ENCODE measurements at regions not wholly inside any gene's neighbourhood (a gene's known extent, or its start where the extent isn't known, plus 50 kb on each side); places are given as distances from the start of the nearest gene placed in this dataset.

DNA sequence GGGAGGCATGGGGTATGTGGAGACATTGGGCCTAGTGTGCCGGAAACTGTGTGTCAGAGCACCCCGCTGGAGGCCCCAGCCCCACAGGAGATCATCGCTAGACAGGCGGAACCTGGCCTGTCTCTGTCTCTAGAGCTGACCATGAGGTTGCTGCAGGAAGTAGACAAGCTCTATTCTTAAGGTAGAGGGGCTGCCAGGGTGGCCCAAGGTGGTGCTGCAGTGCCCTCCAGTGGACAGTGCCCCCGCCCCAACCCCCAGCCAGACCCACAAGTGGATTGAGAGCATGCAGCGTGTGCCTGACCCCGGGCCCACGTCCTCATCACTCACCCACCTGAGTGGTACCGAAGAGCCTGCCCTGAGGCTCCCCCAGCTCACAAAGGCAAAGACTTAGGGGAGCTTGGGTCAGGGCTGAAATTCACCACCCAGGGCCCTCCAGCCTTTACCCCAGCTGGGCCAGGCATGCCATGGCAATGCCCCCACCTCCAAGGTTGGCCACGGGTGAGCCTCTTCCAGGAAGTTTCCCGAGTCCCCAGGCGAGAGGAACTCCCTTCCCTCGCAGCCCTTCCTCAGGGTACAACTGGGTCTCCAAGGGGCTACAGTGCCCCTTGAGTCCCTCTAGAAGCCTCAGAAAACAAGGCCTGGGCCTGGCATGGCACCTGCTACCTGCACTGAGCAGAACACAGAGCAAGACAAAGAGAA lies 155.0 kb downstream of the TTC32 start:
- DNase-seq, result no peak

DNA sequence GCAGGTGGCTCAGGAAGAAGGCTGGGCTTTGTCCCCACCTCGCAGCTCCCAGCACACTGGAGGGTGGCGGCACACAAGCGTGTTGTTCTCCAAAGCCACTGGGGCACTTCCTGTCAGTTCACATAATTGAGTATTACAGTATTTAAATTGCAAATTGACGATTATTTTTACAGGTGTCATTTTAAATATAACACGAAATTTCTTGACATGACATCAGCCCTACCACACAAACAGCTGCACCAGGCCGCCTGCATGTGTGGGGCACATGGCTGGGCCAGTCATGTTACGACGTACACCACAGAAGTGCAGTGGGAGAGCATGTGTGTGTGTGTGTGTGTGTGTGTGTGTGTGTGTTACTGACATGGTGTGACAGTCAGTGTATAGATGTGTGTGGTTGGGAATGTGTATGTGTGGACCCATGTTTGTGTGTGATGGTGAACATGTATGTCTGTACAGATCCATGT lies 155.6 kb downstream of the TTC32 start:
- no peak for DNase-seq

DNA sequence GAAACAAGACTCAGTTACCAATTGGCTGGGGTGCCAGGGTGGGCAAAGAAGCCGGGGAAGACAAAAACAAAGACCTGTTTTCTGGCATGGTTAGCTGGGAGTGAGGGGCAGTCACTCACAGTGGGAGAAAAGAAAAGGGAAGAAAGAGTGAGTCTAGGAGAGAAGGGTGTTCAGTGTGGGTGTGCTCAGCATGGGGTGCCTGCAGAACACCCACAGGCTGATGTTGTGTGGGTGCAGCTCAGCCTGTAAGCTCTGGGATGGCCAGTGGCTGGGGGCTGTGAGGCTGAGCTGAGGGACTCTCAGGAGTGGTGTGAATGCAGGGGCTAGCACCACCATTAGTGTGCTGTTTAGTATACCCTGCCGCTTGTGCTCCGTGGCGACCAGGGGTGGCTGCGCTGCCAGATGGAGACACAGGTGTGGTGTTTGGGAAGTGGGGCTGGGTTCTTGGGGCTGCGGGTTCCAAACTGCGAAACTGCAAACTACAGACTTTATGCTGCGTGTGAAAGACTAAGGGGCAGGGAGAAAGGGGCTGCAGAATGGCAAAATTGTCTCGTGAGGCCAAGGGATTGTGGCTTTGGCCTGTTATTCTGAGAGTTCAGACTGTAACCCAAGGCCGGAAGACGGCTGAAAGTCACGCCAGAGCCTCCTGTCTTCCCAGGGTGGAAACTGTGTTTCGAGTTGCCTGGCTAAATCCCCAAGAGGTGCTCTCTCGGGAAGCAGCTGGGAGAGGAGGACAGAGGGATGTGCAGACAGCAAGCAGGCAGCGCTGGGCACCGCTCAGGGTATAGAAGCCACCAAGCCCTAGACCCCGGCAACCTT lies 156.3 kb downstream of the TTC32 start:
- no peak for DNase-seq

DNA sequence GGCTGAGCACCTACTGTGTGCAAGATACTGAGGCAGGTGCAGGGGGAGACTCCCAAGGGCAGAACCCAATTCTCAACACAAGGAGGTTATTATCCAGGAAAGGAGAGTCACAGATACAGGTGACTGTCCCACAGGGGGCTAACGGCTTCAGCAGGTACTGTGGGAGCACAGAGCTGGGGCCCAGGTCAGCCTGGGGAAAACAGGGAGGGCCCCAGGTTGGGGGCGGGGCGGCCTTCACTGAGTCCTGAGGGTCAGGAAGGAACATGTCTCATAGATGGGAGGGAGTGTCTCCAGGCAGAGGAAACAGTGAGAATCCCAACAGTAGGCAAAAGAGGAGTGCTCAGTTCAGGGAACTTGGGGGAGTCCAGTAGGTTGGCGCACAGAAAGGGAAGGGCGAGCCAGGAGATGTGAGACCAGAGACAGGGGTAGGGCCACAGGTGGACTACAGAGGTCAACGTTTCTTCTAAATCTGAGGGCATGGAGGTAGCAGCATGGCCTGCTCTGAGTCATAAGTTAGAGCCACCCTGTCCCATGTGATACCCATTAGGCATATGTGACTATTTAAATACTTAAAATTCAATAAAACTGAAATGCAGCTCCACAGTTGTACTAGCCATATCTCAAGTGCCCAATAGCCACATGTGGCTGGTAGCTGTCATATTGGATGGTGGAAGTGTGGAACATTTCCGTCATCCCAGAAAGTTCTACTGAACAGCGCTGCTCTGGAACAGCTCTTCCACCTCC lies 157.2 kb downstream of the TTC32 start:
- DNase-seq, result no peak

DNA sequence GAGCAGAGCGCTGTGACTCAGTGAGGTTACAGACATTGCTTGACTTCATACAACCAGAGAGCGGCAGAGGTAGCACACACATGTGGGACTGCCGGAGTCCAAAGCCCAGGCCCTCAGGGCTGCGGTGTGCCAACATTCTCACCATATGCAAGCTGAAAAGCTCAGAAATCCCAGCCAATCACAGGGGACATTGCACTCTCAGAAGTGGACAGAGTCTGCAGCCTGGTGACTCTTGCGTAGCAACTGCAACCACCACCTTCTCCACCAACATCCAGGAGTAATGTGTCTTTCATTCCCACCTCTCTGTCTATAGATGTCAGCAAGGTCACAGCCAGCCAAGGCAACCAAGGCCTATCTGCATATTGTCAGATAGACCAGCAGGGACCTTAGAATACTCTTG lies 158.1 kb downstream of the TTC32 start:
- no peak for DNase-seq

DNA sequence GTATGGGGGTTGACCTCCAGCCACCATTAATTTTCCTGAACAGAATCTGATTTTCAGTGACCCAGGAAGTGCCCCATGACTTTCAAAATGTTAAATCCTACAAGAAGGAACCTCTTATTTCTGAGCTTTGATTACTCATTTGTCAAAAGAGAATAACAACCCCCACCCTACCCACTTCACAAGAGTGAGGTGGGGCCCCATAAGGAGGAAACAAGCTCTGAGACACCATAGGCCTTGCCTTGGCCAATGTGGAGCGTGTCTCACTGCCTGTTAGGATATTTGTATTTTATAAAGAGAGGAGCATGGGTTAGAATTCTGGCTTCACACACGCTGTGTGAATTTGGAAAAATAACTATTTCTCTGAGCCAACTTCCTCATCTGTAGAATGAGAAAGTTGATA lies 158.9 kb downstream of the TTC32 start:
- DNase-seq, result no peak

DNA sequence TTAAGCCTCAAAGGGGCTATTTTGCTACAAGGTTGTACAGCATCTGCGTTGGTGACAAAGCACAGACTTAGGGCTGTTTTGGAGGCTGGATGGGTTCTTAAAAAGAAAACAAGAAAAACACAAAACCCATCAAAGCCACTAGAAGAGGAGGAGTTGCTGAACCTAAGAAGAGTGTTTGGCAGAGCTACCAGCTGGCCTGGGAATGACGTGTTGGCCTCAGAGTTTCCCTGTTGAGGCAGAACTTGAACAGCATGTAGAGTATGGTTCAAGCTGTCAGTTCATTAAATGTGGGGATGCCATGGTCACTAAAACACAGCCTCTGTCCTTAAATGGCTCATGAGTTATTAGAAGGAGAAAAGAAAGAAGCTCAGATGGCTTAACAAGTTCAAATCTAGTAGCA lies 162.5 kb downstream of the TTC32 start:
- DNase-seq, result no peak

DNA sequence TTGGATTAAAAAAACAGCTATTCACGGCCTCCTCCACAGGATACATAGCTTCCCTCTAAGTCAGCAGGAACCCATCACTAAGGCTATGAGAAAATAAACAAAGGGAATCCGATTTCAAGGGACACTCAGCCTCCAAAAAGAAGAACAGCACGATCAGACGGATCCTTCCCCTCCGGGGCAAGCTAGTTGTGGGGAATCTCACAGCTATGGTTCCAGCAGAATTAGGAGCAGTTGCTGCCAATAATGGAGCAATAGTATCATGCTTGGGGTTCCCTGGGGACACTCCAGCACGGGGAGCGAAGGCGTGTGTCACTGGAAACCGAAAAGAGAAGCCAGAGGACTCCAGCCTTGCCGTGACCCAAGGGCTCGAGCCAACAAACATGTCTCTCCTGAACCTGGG lies 163.1 kb downstream of the TTC32 start:
- no peak for DNase-seq

DNA sequence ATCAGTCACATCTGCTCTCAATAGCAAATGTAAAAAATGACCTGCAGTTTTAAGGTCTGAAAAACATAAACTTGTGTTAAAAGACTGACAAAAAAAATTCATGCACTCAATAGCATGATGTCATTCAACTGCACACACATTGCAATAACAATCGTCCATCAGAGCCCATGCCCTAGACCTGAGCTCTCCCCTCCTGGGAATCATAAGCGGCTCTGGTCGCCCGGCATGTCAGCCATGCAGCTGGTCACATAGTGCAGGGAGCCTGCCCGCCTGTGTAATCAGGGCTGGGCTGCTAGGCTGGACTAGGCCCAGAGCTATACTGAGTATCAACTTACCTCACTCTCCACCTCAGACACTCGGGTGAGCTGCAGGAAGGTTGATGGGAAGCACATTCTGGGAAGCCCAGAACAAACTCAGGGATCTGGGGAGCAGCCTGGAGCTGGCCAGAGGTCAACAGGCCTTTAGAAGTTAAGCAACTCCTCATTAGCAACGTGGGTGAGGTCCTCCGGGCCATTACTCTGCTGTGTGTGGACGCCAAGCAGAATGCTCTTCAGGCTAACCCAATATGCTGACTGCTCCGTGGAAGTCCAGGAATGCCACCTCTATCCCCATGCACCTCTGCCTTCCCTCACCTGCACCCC lies 165.5 kb downstream of the TTC32 start:
- no peak for DNase-seq

DNA sequence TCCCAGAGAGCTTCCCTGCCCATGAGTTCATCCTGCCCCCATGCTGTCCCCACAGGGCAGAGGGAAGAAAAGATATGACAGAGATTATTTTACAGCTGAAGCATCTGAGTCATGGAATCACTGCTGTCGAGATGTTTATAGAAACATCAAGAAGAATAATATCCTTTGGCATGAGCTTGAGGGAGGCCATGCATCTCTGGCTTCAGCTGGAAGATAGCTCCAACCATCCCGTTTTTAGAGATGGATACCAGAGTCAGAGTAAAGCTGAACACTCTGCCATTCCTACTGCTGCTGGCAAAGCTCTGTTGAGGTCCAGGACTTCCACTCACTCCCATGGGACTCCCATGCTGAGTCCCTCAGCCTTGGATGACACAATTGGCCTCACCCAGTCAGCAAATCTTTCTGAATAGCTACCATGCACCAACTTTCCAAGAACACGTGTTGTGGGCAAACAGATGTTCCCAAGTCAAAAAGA lies 167.8 kb downstream of the TTC32 start:
- no peak for DNase-seq

DNA sequence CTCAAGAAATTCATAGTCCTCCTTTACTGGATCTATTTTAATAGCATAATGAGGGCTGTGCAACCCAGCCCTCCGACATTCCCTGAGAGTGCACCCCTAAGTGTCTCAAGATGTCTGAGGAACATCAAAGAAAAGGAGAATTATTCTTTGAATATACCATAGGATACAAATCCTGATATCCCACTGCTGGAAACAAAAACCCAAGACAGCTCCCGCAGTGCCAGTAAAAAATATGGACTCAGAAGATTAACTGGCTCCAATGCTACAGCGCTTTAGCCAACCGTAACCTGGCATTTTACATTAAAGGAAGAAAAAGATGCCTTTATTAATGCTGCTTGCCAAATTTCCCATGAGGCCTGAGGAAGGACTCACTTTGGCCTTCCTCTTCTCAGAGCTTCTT lies 168.4 kb downstream of the TTC32 start:
- no peak for DNase-seq

DNA sequence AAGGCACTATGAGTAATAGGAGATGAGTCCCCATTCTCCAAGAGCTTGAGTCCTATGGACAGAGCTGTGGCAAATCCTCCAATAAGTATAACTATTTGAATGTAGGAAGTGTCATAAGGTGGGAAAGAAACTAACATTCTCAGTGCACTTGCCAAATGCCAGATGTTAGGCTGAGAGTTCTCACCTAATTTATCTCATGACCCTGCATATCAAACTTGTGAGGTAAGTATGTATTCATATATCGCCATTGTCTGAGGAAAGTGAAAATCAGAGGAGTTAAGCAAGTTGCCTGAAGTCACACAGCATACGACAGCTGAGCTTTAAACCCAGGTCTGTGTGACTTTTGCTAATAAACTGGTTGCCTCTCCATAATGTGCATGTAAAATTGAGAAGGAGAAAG lies 169.5 kb downstream of the TTC32 start:
- no peak for DNase-seq

DNA sequence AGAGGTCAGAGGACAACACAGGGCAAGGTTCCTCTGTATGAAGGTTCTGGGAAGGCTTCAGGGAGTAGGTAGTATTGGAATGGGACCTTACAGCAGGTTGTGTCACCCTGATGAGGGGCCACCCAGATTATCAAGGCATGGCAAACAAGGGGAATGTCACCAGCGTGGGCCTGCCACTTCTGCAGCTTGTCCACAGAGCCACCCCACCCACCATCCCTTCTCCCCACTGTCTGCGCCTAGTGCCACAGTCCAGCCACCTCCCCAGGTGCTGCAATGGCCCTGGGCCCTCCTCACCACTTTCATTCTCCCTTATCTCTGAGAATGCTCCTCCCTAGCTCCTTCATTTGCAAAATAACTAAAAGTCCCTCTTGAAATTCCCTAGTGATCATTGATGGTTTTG lies 170.3 kb downstream of the TTC32 start:
- no peak for DNase-seq

DNA sequence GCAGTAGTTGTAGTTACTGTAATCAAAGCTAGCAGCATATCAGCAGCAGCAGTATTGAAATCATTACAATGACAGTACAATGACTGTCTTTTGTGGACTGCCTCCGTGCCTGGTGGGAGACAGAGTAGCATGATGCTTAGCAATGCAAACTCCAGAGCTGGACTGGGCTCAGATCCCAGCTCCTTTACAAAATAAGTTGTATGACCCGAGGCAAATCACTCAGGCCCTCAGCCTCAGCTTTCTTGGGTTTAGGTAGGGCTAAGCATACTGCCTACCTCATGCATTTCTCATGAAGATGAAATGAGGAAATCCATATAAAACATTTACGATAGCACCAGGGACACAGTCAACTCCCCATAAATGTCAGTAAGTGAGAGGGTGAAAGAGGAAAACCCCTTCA lies 170.7 kb downstream of the TTC32 start:
- no peak for DNase-seq

DNA sequence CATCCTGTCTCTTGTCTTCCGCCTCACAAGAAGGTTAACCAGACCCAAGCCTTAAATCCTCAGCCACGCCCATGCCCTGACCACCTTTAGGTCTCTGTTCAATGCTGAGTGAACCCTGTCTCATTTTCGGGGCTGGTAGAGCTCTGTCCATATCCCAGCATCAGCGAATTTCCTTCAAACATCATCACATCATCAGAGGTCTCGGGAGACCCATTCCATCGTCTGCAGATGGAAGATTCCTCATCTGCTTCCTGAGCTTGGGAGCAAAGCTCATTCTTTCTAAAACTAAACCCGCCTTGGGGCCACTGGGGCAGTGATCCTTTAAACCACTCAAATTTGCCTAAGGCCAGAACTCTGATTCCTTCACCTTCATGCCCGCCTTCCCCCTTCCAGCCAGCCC lies 173.7 kb downstream of the TTC32 start:
- no peak for DNase-seq

DNA sequence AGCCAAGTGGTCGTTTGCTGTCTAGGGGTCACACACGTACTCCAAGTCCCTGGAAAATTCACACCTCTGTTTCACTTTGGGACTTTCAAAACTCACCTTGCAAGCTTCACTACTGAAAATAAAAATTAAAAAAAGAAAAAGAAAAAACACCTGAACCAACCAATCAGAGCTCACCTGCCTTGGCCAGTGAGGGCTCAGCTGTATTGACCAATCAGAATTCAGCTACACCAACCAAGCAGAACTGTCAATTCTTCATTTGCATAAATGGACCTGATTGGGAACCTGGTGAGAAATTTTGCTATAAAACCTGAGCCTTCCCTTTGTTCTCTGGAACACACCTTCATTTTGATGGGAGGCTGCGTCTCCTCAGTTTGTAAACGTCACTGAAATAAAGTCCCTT lies 176.4 kb downstream of the TTC32 start:
- DNase-seq, result no peak

DNA sequence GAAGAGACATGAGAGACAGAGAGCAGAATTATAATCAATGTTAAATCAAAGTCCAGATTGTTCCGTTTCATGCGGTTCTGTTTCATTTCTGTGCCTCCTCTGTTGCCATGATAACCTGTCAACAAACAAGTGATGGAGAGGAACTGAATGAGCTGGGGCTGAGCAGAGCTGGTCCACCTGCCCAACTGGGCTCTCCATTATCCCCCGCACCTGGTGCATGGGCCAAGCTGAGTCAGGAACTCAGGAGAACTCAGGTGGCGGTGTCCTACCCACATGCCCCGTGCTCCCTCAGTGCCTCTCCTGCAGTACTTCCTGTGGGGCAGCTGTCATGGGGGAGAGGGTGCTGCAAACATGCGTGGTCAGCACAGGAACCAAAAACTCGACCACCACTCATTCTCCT lies 178.8 kb downstream of the TTC32 start:
- DNase-seq, result no peak

DNA sequence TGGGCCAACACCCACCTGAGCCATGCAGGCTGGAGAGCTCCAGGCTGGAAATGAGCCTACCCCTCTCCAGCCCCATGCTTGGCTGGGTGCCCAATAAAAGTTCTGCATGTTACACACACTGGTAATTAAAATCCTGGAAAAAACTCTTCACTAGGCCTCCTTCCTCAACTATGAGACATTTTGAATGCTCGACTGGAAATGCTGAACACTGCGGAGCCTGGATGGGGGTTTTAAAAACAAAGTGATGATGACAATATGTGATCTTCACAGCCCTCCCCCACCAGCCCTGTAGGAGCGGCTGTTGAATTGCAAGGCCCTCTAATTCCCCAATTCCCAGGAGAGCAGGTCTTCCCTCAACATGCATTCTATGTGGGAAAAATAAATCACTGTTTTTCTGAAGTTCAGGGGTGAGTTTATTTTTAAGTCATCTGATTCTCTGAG lies 179.2 kb downstream of the TTC32 start:
- DNase-seq, result no peak

DNA sequence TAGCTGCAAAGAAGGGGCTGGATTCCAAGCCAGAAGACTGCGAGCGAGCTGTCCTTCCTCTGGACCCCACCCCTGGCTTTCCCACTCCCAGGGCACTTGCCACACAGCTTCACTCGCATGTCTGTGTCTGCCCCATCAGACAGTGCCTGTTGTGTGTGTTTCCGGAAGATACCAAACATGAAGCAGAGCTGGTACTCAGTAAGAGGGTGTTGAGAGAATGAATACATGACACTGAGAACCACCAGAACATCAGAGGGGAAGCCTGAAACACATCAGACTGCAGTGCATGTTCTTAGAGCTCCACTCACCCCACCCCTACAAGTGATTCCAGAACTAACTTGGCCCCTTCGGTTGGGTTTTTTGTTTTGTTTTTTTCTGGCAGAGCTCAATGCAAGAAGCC lies 181.5 kb downstream of the TTC32 start:
- no peak for DNase-seq

DNA sequence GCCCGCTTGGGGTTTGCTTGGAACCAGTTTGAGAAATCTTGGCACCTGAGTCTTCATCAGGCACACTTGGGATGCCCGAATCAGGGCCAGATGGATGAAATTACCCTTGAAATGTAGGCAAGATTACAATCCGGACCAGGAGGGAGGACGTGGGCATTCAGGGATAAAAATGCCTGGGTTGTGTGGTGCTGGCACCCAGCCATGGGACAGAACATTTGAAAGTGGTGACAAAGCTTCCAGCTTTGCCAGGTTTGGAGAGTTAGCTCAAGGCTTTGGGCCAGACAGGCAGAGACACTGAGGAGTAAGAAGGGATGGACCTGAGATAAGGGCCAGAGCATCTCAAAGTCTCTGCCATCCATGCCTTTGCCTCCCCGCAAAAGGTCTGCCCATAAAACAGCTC lies 182.2 kb downstream of the TTC32 start:
- no peak for DNase-seq

DNA sequence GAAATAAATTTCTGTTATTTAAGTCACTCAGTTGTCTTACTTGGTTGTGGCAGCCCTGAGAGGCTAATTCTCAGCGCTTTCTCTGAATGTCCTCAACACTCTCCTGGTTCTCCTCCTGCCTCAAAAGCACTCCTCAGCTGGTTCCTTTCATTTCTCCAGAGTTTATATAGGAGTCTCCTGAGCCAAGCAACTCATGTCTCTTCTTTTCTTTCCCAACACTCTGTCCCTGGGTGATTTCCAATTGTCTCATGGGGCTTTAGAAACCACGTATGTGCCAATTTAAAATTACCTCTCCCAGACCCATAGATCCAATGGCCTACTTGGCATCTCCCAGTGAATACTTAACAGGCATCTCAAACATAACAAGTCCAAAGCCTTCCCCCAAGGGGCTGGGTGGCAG lies 184.3 kb downstream of the TTC32 start:
- DNase-seq, result no peak

DNA sequence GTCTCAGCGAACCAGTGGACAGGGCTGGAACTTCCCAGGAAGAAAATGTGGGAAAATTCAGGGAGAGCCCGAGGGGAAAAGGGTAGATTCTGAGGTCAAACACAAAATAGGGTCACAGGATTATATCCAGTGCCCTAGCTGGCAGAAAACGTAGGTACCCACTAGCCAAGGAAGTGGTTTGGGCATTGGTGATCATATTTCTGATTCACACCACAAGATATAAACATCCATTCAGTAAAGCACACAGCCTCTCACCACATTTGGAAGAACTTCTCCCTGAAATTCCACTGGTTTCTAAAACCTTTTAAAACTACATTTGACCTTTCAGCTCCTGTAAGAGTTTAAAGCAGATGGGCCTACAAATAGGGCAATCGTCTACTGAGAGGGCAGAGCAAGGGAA lies 186.9 kb downstream of the TTC32 start:
- no peak for DNase-seq

DNA sequence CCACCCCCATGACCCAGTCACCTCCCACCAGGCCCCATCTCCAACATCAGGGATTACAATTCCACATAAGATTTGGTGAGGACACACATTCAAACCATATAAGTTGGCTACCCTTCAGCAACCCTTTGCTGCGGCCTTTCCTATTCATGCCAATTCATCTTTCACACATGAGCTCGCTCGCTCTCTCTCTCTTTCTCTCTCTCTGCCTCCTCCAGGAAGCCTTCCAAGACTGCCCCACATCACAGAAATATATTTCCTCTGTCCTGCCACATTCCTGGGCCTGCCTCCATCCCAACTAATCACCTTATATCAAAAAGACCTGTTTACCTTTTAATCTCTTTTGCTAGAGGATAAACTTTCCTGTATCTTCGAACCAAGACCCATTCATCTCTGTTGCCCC lies 188.9 kb downstream of the TTC32 start:
- no peak for DNase-seq

Measured in GF-D8 (cell line).